Type B pancreatic cell (in vitro differentiated cells): ENCODE measurements at regions not wholly inside any gene's neighbourhood (a gene's known extent, or its start where the extent isn't known, plus 50 kb on each side); places are given as distances from the start of the nearest gene placed in this dataset.

ENCODE experiments used
- DNase-seq: peaks from one replicate; pipeline ENCODE4 v3.0.0; 2021; ENCODE audit warnings: mixed read lengths; ENCODE audit not compliant: unreplicated experiment; ENCODE audit errors: extremely low spot score
- H3K27ac Mint-ChIP-seq: 2 replicates; pipeline ENCODE4 v1.8.0; 2021; ENCODE audit warnings: mild to moderate bottlenecking, mixed read lengths
- H3K27me3 Mint-ChIP-seq: 2 replicates; pipeline ENCODE4 v1.8.0; 2021; ENCODE audit warnings: mixed read lengths
- H3K36me3 Mint-ChIP-seq: 2 replicates; pipeline ENCODE4 v1.8.0; 2021; ENCODE audit warnings: mixed read lengths
- H3K4me1 Mint-ChIP-seq: one replicate; pipeline ENCODE4 v1.8.0; 2021; ENCODE audit warnings: mixed read lengths; ENCODE audit not compliant: unreplicated experiment
- H3K4me3 Mint-ChIP-seq: 2 replicates; pipeline ENCODE4 v1.8.0; 2021; ENCODE audit warnings: mild to moderate bottlenecking, mixed read lengths
- H3K9me3 Mint-ChIP-seq: 2 replicates; pipeline ENCODE4 v1.8.0; 2021; ENCODE audit warnings: mixed read lengths
- CTCF ChIP-seq: fragments of 200-600 bp; sonication (generic); conservative IDR thresholded peaks from 2 replicates; pipeline ENCODE4 v1.5.0; 2021; ENCODE audit warnings: antibody characterized with exemption, mild to moderate bottlenecking

- no peak overlapping the region for H3K27ac Mint-ChIP-seq
- TF ChIP-seq CTCF: no peak
- no peaks in the 10 kb centered on the region for H3K36me3 Mint-ChIP-seq
- no peak for DNase-seq
- H3K9me3 Mint-ChIP-seq: peaks cover 1% of the 10 kb centered on the region
- no peak overlapping the region for H3K4me3 Mint-ChIP-seq
- no peaks in the 10 kb centered on the region for H3K4me1 Mint-ChIP-seq
- no peaks in the 10 kb centered on the region for H3K27me3 Mint-ChIP-seq
These were observed 301.6 kb upstream of the DDX53 start for GRCh38 chrX:22698151-22698550.

GRCh38 chrX:22699581-22700091 lies 300.1 kb upstream of the DDX53 start:
- H3K4me1 Mint-ChIP-seq: no peaks in the 10 kb centered on the region
- TF ChIP-seq CTCF: no peak
- DNase-seq: no peak
- no peaks in the 10 kb centered on the region for H3K36me3 Mint-ChIP-seq
- H3K27me3 Mint-ChIP-seq: no peaks in the 10 kb centered on the region
- no peak overlapping the region for H3K27ac Mint-ChIP-seq
- peaks cover 7% of the 10 kb centered on the region for H3K9me3 Mint-ChIP-seq
- no peak overlapping the region for H3K4me3 Mint-ChIP-seq

GRCh38 chrX:22712942-22713341 lies 286.8 kb upstream of the DDX53 start:
- Mint-ChIP-seq H3K27ac (no peak overlapping the region), H3K9me3 (no peaks in the 10 kb centered on the region), H3K4me3 (no peak overlapping the region), H3K36me3 (no peaks in the 10 kb centered on the region), H3K4me1 (no peaks in the 10 kb centered on the region), H3K27me3 (no peaks in the 10 kb centered on the region)
- no peak for TF ChIP-seq CTCF
- DNase-seq: no peak

- Mint-ChIP-seq H3K4me3 (no peak overlapping the region), H3K27ac (no peak overlapping the region), H3K36me3 (no peaks in the 10 kb centered on the region), H3K27me3 (no peaks in the 10 kb centered on the region), H3K4me1 (no peaks in the 10 kb centered on the region), H3K9me3 (no peaks in the 10 kb centered on the region)
- no peak for DNase-seq
- no peak for TF ChIP-seq CTCF
These were observed 269.2 kb upstream of the DDX53 start for GRCh38 chrX:22730542-22730941.

- Mint-ChIP-seq H3K27ac (no peak overlapping the region), H3K4me3 (no peak overlapping the region), H3K36me3 (no peaks in the 10 kb centered on the region), H3K4me1 (no peaks in the 10 kb centered on the region), H3K9me3 (no peaks in the 10 kb centered on the region), H3K27me3 (no peaks in the 10 kb centered on the region)
- TF ChIP-seq CTCF: no peak
- no peak for DNase-seq
These were observed 262.2 kb upstream of the DDX53 start for GRCh38 chrX:22737541-22737940.

GRCh38 chrX:22739276-22739675 lies 260.5 kb upstream of the DDX53 start:
- DNase-seq: no peak
- H3K4me1 Mint-ChIP-seq: no peaks in the 10 kb centered on the region
- H3K27me3 Mint-ChIP-seq: no peaks in the 10 kb centered on the region
- no peaks in the 10 kb centered on the region for H3K36me3 Mint-ChIP-seq
- H3K27ac Mint-ChIP-seq: no peak overlapping the region
- TF ChIP-seq CTCF: no peak
- H3K9me3 Mint-ChIP-seq: no peaks in the 10 kb centered on the region
- no peak overlapping the region for H3K4me3 Mint-ChIP-seq
